ENCODE measurements at regions not wholly inside any gene's neighbourhood (a gene's known extent, or its start where the extent isn't known, plus 50 kb on each side); places are given as distances from the start of the nearest gene placed in this dataset.
"Not testable (repeated sequence)": the region's sequence is repeated elsewhere in the genome, so short reads cannot be mapped to it uniquely, and the experiment has no call there.

DNA sequence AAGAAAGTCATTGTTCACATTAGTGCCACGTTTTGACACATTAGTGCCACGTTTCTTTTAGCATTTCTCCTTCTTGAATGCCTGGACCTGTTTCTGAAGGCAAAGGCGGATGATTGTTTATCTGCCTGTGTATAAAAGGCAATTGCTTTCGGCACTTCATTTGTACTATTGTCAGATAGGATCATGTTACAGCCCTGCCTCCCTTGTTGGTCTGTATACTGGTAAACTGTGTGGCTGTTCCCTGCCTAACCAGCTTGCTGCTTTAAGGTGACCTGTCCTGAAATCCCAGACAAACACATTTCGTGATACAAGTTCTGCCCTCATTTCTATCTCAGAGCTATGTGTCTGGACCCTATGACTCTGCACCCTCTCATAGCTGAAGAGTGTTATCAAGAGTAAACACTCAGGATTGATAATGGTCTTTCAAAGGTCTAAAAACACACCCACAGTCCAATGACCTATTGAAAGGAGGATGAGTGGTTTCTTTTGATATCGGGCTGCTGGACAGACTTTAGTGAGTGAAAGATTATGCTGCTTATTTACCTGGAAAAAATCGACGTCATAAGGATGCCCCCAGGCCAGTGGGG is 276.3 kb upstream of the MCTP2 start:
- DNase-seq (ENCODE audit: low read depth in 2 of 2, low spot score in 1 of 2) = no peak

- DNase-seq (ENCODE audit: low read depth in 2 of 2, low spot score in 1 of 2) = no peak
These were observed 282.6 kb upstream of the MCTP2 start for GRCh38 chr15:93948726-93949125.

GRCh38 chr15:93943586-93943985 is 287.8 kb upstream of the MCTP2 start:
- DNase-seq (ENCODE audit: low read depth in 2 of 2, low spot score in 1 of 2) = no peak

DNA sequence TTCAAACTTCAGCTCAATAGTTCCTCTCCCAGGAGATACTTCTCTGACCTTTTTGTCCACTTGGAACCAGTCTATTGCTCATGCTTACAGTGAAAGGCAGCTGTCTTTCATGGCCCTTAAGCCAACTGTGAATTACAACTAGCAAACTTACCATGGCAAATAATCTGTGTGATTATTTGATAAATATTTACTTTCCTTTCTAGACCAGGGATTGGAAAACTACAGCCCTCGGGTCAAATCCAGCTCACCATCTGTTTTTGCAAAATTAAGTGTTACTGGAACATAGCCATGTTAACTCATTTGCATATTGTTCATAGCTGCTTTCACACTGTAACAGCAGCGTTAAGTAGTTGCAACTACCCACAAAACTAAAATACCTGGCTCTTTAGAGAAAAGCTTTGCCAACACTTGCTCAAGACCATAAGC is 289.1 kb upstream of the MCTP2 start:
- no peak for DNase-seq (ENCODE audit: low read depth in 2 of 2, low spot score in 1 of 2)

DNA sequence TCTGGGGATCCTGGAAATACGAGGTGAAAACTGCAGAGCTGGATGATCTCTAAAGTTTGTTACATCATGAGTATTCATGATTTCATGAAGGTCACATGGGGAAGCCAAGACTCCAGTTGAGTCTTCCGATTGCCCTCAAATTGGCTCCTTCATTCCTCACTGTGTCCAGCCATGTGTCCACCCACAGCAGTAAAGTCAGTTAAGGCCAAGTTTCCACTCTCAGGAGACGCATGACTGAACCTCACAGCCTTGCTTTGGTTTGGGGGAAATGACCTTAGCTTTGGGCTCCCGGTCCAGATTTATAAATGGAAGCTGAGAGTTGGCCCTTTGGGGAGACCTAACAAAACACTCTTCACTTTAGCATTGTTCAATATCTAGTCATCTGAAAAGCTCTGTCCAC is 289.7 kb upstream of the MCTP2 start:
- DNase-seq (ENCODE audit: low read depth in 2 of 2, low spot score in 1 of 2) = no peak

- DNase-seq (ENCODE audit: low read depth in 2 of 2, low spot score in 1 of 2) = no peak
These were observed 291.1 kb upstream of the MCTP2 start for GRCh38 chr15:93940226-93940625.

DNA sequence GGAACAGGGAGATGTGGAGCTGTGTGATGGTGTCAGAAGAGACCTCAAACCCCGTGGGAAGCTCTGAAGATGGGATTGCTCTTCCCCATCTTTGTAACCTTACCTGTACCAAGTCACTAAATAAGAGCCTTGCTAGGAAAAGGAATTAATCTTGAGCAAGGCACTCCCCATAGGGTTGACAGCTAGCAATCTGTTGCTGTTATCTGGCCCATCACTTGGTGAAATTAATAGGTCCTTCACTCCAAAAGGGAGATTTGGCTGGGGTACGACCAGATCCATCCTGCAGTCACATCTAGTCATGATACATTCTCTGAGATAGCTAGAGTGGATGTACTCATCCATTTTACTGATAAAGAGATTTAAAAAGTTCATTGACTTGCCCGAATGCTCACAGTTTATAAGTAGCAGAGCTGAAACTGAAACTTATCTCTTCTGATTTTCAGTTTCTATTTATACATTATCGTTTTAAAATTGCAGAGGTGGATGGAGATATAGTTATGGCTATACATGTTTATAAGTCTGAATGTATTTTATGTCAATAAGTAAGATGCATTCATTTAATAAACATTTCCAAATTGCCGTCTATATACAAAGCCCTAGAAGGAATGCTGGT is 299.1 kb upstream of the MCTP2 start:
- DNase-seq (ENCODE audit: low read depth in 2 of 2, low spot score in 1 of 2) = no peak

GRCh38 chr15:93929375-93930094 is 301.8 kb upstream of the MCTP2 start:
- DNase-seq (ENCODE audit: low read depth in 2 of 2, low spot score in 1 of 2) = no peak

DNA sequence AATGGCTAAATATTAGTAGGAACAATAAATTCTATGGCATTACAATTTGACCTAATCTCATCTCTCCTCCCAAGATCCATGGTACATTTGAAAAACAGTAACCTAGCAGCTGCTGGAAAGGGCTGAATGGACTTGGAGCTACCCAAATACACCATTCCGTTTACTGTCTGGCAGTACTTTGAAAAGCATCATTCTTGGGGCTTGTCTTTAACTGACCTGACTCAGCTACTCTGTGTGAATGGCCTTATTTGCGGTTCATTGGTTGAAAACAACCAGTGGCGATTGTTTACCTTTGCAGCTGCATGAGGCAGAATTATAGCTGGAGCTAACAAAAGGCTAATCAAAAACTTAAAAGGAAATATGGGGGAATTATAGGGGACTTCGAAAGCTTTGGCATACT is 311.2 kb upstream of the MCTP2 start:
- no peak for DNase-seq (ENCODE audit: low read depth in 2 of 2, low spot score in 1 of 2)

DNA sequence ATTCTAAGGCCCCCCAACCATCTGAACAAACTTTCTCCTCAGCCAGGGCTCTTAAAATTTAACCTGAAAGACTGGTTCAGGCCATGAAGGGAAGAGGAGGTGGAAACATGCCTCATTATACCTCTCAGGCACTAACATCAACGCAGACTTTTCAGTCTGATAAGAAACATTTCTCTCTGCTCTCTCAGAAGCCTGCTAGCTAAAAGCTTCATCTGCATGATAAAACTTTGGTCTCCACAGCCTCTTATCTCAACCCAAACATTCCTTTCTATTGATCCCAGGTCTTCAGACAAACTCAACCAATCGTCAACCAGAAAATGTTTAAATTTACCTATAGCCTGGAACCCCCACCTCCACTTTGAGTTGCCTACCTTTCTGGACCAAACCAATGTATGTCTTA is 312.6 kb upstream of the MCTP2 start:
- DNase-seq (ENCODE audit: low read depth in 2 of 2, low spot score in 1 of 2) = not testable (repeated sequence)

DNA sequence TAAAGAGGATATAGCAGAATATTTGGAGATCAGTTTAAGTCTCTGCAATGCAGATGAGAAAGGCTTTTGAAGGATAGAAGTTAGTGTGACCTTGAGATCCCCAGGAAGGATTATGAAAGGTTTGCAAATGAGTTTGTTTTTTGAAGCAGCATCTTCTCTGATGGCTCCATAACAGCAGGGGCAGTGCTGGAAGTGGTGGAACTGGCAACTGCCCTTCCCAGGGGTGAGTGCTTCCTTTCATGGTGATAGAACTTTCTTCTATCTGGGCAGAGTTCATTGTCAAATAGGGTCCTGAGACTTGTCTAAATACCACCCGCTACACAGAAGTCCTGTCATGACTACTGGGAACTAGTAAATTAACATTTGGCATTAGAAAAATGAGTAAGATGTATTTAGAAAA is 314.2 kb upstream of the MCTP2 start:
- DNase-seq (ENCODE audit: low read depth in 2 of 2, low spot score in 1 of 2) = no peak

- no peak for DNase-seq (ENCODE audit: low read depth in 2 of 2, low spot score in 1 of 2)
These were observed 317.5 kb upstream of the MCTP2 start for GRCh38 chr15:93913871-93914270.

GRCh38 chr15:93913310-93913709 is 318.1 kb upstream of the MCTP2 start:
- DNase-seq (ENCODE audit: low read depth in 2 of 2, low spot score in 1 of 2) = no peak

DNA sequence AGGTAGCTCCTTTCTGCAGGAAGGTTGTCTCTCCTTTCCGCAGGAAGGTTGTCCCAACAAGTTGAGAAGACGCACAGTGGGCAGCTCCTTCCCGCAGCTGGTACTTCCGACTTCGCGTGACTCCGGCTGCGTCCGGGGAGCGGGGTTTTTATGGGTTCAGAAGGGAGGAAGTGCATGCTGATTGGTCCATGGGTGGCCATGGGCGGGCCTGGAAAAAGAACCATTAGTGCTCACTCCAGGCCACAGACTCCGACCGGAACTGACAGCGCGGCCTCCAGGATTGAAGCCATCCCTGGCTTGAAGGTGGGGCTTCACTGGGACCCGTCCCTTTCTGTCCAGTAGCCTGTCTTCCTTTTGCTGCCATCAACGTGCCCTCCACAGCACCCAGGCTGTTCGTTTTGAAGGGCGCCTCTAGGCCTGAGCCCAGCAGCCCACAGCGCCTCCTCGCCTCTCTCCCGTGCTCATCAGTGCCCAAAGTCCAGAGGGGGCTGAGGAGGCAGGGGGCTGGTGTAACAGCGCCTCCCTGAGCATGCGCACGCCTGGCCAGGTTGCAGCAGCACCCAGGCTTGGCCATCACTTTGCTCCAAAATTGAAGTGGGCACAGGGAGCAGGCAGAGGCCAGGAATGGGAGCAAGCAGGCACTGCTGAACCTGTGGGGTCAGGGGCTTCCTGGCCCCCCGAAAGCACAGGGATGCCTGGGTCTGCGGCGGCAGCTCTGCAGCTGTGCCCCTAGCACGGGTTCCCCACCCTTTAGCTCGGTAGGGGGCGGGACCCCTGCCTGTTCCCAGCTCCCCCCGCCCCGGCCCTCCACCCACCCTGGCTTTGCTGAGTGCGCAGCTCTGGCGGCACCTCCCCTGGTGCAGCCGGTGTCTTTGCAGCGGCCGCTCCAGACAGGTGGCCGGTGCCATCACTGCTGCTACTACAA is 330.6 kb upstream of the MCTP2 start:
- no peak for DNase-seq (ENCODE audit: low read depth in 2 of 2, low spot score in 1 of 2)

GRCh38 chr15:93899817-93900216 is 331.5 kb upstream of the MCTP2 start:
- DNase-seq (ENCODE audit: low read depth in 2 of 2, low spot score in 1 of 2) = no peak

DNA sequence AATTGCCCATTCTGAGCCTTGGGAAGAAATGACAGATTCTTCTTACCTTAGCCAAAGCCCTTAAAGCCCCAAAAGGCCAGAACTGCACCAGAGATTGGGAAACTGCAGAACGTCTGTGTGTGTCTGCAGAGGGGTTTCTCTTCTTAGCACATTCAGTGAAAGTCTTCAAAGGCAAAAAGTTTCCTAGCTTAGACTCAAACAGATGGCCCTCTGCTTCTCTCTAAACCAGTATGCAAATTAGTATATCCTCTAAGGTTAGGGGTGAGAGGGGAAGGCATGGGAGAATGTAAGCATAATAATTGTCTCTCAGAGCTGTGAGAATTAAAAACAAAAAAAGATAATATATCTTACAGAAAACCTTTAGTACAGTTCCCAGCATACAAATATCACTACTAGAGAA is 334.0 kb upstream of the MCTP2 start:
- no peak for DNase-seq (ENCODE audit: low read depth in 2 of 2, low spot score in 1 of 2)

DNA sequence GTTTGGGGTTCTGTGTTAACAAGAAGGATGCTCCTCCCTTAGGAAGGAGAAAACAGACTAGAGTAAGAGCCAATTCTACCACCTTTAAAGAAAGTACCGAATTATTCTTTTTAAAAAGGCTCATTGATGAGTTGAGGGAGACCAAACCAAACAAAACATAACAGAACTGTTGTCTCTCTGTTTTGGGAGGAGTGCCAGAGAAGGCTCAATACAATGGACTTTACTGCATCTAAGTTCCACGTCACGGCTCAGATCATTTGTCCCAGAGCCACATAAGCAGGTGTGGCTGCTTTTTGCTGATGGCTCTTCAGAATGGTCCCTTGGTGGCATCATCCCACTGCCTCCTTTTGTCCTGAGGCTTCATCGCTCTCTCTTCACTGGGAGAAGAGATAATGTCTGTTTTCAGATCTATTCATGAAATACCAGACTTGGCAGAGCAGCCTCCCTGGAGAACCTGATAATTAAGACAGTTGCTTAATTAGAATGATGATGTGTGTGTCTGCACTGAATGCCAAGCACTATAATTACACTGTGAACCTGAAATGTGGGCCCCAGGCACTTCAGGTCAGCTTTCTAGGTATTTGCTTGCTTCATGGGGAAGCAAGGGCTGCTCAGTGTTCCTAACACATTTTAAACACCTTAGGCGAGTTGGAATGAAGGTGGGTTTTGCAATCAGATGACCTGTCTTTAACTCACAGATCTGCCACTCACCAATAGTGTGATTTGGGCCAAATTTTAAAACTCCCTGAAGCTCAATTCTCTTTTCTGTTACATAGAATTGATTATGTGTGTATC is 335.2 kb upstream of the MCTP2 start:
- no peak for DNase-seq (ENCODE audit: low read depth in 2 of 2, low spot score in 1 of 2)

GRCh38 chr15:93894438-93895036 is 336.8 kb upstream of the MCTP2 start:
- DNase-seq (ENCODE audit: low read depth in 2 of 2, low spot score in 1 of 2) = no peak

DNA sequence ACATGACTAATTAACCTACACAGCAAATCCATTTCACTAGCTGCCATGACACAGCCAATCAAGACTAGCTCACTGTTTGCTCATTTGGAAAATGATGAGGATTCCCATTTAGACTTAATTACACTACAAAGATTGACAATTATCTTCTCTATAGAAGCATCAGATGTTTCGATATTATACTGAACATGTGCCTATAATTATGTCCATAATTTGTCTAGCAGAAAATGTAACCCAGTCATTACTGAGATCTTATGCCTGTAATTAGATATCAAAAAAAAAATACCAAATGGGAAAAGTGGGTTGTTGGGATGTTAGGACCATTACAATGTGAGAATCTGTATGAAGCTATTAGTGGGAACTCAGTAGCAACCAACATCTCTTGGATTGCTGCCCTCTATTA is 344.2 kb upstream of the MCTP2 start:
- no peak for DNase-seq (ENCODE audit: low read depth in 2 of 2, low spot score in 1 of 2)

GRCh38 chr15:93882779-93883178 is 348.6 kb upstream of the MCTP2 start:
- DNase-seq (ENCODE audit: low read depth in 2 of 2, low spot score in 1 of 2) = no peak
